ENCODE measurements at regions not wholly inside any gene's neighbourhood (a gene's known extent, or its start where the extent isn't known, plus 50 kb on each side); places are given as distances from the start of the nearest gene placed in this dataset.
A peak's percentile ranks its signal among the peaks of the same experiment; 100 is the strongest.
"Not testable (repeated sequence)": the region's sequence is repeated elsewhere in the genome, so short reads cannot be mapped to it uniquely, and the experiment has no call there.

GRCh38 chr11:39772525-39773137 lies 1686.8 kb downstream of the LRRC4C start:
- DNase-seq (ENCODE audit: low spot score): no peak
- POLR2A ChIA-PET (ENCODE audit: low non-redundant PET): no interaction called here
- CTCF ChIA-PET: no interaction called here
- TF ChIP-seq, protein P1, sequence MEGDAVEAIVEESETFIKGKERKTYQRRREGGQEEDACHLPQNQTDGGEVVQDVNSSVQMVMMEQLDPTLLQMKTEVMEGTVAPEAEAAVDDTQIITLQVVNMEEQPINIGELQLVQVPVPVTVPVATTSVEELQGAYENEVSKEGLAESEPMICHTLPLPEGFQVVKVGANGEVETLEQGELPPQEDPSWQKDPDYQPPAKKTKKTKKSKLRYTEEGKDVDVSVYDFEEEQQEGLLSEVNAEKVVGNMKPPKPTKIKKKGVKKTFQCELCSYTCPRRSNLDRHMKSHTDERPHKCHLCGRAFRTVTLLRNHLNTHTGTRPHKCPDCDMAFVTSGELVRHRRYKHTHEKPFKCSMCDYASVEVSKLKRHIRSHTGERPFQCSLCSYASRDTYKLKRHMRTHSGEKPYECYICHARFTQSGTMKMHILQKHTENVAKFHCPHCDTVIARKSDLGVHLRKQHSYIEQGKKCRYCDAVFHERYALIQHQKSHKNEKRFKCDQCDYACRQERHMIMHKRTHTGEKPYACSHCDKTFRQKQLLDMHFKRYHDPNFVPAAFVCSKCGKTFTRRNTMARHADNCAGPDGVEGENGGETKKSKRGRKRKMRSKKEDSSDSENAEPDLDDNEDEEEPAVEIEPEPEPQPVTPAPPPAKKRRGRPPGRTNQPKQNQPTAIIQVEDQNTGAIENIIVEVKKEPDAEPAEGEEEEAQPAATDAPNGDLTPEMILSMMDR (conservative IDR thresholded peaks at IDR 0.05; ENCODE audit: low read depth): no peak
- H3K27ac ChIP-seq: no peak overlapping the region

DNA sequence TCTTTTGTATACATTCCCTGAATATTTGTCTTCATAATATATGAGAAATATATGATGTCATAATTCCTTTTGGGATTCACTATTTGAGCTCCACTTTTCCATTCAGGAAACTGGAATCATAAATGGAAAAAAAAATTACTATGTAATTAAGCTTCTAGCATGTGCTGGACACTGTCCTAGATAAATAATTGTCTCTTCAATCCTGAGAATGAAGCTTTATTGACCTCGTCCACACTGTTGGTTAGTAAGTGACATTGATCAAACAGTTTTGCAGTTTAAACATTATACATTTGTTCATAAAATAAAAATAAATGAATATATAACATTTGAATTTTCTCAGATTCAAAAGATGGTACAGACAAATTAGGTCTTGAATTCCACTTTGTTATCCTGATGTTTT lies 1691.2 kb downstream of the LRRC4C start:
- POLR2A ChIA-PET (ENCODE audit: low non-redundant PET): interaction anchor here (0.7 kb wide), 1 partner anchor 191 kb away, joined by 5 read pairs; no protein-coding TSS in a partner anchor
- TF ChIP-seq, protein P1 (conservative IDR thresholded peaks at IDR 0.05; ENCODE audit: low read depth): no peak

DNA sequence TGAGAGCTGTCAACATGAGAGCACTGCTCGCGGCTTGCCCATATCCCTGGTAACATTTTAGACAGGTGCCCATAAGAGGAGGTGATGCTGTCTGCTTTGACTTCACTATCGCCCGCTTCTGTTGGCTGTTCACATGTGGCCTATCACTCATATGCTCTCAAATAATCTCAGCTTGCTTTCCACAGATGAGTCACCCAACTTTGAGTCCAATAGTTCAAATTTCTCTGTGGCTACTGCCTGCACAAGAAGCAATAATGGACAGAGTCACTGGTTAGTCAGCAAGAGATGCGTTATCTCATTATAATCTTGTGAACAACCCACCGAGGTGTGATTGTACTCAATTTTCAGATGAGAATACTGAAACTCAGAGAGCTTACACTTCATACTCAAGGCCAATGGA lies 1714.1 kb downstream of the LRRC4C start:
- TF ChIP-seq, protein P1 (conservative IDR thresholded peaks at IDR 0.05; ENCODE audit: low read depth): no peak
- ChIA-PET POLR2A (ENCODE audit: low non-redundant PET) (no interaction called here), CTCF (interaction anchor here (0.7 kb wide), 1 partner anchor 406 kb away, joined by 3 read pairs; no protein-coding TSS in a partner anchor)
- DNase-seq (ENCODE audit: low spot score): no peak
- no peak overlapping the region for H3K27ac ChIP-seq

More for the DNA sequence above, 1691.2 kb downstream of the LRRC4C start:
- CTCF ChIA-PET: interaction anchor here (0.6 kb wide), 2 partner anchors 361 to 1368 kb away, joined by 3 to 5 read pairs; no protein-coding TSS in a partner anchor
- H3K27ac ChIP-seq: no peak overlapping the region
- no peak for DNase-seq (ENCODE audit: low spot score)

GRCh38 chr11:39741066-39741465 lies 1718.4 kb downstream of the LRRC4C start:
- ChIA-PET POLR2A (ENCODE audit: low non-redundant PET) (no interaction called here), CTCF (no interaction called here)
- no peak overlapping the region for H3K27ac ChIP-seq
- TF ChIP-seq, protein P1 (conservative IDR thresholded peaks at IDR 0.05; ENCODE audit: low read depth): no peak
- peak; percentile 1 for DNase-seq (ENCODE audit: low spot score)

DNA sequence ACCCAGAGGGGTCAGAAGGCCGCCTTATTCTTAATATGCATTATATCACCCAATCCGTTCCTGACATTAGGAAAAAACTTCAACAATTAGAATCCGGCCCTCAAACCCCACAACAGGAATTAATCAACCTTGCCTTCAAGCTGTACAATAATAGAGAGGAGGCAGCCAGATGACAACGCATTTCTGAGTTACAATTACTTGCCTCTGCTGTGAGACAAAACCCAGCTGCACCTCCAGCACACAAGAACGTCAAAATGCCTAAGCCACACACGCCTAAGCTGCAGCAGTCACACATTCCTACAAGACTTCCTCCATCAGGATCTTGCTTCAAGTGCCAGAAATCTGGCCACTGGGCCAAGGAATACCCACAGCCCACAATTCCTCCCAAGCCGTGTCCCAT lies 1723.1 kb downstream of the LRRC4C start:
- CTCF ChIA-PET: interaction anchor here (0.6 kb wide), 1 partner anchor 35 kb away, joined by 5 read pairs; no protein-coding TSS in a partner anchor
- H3K27ac ChIP-seq; DNase-seq (ENCODE audit: low spot score); POLR2A ChIA-PET (ENCODE audit: low non-redundant PET): not testable (repeated sequence)

DNA sequence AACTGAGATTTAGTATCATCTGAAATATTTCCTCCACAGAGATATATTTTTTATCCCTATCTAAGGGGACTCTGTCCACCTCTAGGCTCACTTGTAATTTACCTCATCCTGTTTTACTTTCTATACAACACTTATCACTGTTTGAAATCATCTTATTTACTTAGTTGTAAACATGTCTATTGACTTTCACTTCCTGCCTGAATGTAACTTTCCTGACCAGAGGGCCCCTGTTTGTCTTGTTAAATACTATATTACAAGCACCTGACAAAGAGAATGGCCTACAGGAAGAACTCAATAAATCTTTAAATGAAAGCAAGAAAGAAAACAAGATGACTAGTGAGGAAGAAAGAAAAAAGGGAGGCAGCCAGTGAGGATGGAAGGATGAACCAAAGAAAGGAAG lies 1727.5 kb downstream of the LRRC4C start:
- CTCF ChIA-PET: no interaction called here
- no peak for DNase-seq (ENCODE audit: low spot score)
- no peak overlapping the region for H3K27ac ChIP-seq
- TF ChIP-seq, protein P1 (conservative IDR thresholded peaks at IDR 0.05; ENCODE audit: low read depth): no peak
- POLR2A ChIA-PET (ENCODE audit: low non-redundant PET): no interaction called here

GRCh38 chr11:39725081-39725480 lies 1734.4 kb downstream of the LRRC4C start:
- ChIA-PET POLR2A (ENCODE audit: low non-redundant PET) (no interaction called here), CTCF (interaction anchor here (0.6 to 0.7 kb wide), 3 partner anchors 84 to 1173 kb away, joined by 3 to 6 read pairs (median 3); no protein-coding TSS in a partner anchor)
- TF ChIP-seq, protein P1 (conservative IDR thresholded peaks at IDR 0.05; ENCODE audit: low read depth): no peak
- no peak overlapping the region for H3K27ac ChIP-seq
- no peak for DNase-seq (ENCODE audit: low spot score)
